ENCODE measurements at regions not wholly inside any gene's neighbourhood (a gene's known extent, or its start where the extent isn't known, plus 50 kb on each side); places are given as distances from the start of the nearest gene placed in this dataset.

DNA sequence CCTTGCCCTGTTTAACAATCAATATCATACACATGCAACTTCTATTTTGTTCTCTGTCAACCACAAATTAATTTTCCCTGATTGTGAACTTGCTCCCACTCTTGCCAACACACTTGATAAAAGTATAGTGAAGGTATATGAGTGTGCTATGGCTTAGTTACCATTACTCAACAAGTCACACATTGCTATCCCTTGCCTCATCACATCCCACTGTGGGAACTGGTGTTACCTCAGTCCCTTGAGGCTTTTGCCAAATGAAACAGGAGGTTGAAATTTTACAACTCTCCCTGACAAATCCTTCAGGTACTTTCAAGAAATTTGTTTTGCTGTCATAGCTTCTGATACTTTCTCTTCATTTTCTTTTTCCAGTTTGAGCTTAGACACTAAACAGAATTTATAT, 472.5 kb upstream of the SEMA3D start:
- TF ChIP-seq, protein P1, sequence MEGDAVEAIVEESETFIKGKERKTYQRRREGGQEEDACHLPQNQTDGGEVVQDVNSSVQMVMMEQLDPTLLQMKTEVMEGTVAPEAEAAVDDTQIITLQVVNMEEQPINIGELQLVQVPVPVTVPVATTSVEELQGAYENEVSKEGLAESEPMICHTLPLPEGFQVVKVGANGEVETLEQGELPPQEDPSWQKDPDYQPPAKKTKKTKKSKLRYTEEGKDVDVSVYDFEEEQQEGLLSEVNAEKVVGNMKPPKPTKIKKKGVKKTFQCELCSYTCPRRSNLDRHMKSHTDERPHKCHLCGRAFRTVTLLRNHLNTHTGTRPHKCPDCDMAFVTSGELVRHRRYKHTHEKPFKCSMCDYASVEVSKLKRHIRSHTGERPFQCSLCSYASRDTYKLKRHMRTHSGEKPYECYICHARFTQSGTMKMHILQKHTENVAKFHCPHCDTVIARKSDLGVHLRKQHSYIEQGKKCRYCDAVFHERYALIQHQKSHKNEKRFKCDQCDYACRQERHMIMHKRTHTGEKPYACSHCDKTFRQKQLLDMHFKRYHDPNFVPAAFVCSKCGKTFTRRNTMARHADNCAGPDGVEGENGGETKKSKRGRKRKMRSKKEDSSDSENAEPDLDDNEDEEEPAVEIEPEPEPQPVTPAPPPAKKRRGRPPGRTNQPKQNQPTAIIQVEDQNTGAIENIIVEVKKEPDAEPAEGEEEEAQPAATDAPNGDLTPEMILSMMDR (IDR thresholded peaks at IDR 0.05; ENCODE audit: insufficient read depth, low read length, poor library complexity, severe bottlenecking): no peak
- TF ChIP-seq EZH2phosphoT487 (conservative IDR thresholded peaks at IDR 0.05; ENCODE audit: low read length): no peak

Data from SU-DHL-6 (cell line).